ENCODE measurements at regions not wholly inside any gene's neighbourhood (a gene's known extent, or its start where the extent isn't known, plus 50 kb on each side); places are given as distances from the start of the nearest gene placed in this dataset.

DNA sequence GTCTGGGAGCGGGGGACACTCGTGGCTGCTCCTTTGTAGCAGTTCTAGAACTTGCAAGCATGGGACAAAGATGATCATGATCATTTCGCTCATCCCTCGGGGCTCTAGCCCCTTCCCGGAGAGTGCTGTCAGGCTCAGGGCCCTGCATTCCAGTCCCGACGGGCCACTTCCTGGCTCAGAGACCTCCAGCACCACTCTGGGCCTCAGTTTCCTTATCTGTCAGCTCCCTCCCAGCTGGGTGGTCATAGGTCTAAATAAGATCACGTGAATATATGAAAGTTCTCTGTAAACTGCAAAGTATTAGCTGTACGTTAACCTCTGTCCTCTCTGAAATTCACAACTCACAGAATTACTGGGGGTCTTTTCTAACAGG is 52.8 kb upstream of the SLC6A11 start:
- TF ChIP-seq, protein P1, sequence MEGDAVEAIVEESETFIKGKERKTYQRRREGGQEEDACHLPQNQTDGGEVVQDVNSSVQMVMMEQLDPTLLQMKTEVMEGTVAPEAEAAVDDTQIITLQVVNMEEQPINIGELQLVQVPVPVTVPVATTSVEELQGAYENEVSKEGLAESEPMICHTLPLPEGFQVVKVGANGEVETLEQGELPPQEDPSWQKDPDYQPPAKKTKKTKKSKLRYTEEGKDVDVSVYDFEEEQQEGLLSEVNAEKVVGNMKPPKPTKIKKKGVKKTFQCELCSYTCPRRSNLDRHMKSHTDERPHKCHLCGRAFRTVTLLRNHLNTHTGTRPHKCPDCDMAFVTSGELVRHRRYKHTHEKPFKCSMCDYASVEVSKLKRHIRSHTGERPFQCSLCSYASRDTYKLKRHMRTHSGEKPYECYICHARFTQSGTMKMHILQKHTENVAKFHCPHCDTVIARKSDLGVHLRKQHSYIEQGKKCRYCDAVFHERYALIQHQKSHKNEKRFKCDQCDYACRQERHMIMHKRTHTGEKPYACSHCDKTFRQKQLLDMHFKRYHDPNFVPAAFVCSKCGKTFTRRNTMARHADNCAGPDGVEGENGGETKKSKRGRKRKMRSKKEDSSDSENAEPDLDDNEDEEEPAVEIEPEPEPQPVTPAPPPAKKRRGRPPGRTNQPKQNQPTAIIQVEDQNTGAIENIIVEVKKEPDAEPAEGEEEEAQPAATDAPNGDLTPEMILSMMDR (conservative IDR thresholded peaks at IDR 0.05; ENCODE audit: low read depth, low read length) = no peak
- no peak for TF ChIP-seq EZH2 (IDR thresholded peaks at IDR 0.05; ENCODE audit: borderline replicate concordance, low read depth, low read length, poor library complexity, severe bottlenecking)

Measured in A673 (cell line).